DMS53 (cell line): ENCODE measurements at regions not wholly inside any gene's neighbourhood (a gene's known extent, or its start where the extent isn't known, plus 50 kb on each side); places are given as distances from the start of the nearest gene placed in this dataset.

Experiments
- DNase-seq: peaks from one replicate; lab custom pipeline; 2025; lab: John Stamatoyannopoulos, UW

DNA sequence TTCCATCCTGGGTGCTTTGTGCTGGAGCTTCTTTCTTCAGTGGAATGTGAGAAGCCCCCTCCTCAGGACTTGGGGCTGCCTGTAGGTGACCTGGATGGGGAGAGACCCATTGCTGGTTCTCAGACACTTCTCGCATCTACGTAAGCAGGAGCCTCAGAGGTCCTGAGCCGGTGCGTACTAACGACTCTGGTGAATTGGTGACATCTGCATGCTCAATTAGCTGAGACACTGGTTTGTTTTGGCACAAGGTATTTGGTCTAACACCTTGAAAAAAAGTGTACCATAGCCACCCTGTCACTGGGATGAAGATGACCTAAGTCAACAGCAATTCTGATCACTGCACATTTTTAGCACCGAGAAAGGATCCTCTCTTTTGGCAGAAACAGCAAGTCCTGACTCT is 57.7 kb downstream of the LRRC30 start:
- DNase-seq, result no peak

GRCh38 chr18:7290077-7290476 is 59.2 kb downstream of the LRRC30 start:
- DNase-seq, result no peak

- DNase-seq, result no peak
Observed at GRCh38 chr18:7291046-7291445, 60.2 kb downstream of the LRRC30 start.

GRCh38 chr18:7298149-7298548 is 67.3 kb downstream of the LRRC30 start:
- no peak for DNase-seq

DNA sequence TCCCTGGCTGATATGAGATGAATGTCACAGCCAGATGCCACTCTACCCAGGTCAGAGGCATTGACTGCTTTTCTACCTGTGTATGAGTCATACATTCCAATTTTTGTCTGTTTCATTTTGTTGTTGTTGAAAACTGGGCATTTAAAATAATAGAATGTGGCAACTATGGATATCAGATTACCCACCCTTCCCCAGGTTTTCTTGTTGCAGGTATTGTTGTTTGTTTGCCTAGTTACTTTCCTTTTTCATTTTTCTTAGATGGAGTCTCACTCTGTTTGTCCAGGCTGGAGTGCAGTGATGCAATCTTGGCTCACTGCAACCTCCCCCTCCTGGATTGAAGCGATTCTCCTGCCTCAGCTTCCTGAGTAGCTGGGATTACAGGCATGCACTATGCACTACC is 70.2 kb downstream of the LRRC30 start:
- peak; percentile 92 for DNase-seq

DNA sequence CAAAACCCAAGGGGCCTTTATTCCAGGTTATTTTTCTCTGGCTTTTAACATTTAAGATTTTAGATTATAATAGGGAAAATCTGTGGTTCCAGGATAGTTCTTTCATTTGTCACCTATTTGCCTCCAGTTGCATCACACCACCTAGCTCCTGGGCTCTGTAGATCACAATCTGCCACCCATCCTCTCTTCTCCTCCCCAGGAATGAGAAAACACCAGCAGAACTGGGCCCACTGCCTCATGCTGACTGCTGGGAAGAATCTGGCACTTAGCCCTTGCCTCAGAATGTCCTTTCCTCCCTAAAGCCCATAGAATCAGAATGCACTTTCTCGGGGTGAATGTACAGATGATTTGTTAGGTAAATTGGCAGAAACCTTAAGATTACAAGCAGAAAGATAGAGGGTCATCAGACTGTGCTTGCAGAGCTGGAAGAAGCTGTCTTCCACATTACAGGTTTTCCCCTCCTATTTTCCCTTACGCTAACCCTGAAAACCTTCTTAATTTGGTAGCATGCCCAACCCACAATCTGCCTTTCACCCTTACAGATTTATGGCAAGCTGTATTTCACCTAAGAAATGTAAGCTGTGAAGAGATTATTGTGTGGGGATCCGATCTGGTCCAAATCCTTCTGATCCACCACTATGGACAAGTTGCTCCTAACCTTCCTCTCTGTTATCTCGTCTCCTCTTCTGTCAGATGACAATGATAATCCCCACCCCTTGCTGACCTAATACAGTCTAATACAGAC is 72.6 kb downstream of the LRRC30 start:
- no peak for DNase-seq

GRCh38 chr18:7304061-7304370 is 73.1 kb downstream of the LRRC30 start:
- no peak for DNase-seq

DNA sequence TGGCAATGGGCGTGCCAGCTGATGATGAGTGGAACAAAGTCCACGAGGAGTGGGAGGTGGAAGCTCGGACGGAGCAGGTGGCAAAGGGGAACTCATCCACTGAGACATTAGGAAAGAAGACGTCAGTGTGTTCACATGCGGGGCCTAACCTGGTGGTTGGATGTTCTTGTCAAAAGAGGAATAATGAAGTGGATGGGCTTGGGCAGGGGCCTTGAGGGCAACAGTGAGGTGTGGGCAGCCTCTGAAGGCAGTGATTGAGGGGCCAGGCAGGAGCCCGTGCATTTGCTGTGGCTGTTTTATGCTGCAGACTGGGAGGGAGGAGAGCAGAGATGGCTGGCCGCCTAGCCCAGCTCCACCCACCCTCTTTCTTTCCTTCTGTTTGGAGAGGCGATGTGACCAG is 74.5 kb downstream of the LRRC30 start:
- peak; percentile 46 for DNase-seq

- no peak for DNase-seq
Observed at GRCh38 chr18:7307030-7307429, 76.1 kb downstream of the LRRC30 start.

GRCh38 chr18:7307526-7307925 is 76.6 kb downstream of the LRRC30 start:
- no peak for DNase-seq

DNA sequence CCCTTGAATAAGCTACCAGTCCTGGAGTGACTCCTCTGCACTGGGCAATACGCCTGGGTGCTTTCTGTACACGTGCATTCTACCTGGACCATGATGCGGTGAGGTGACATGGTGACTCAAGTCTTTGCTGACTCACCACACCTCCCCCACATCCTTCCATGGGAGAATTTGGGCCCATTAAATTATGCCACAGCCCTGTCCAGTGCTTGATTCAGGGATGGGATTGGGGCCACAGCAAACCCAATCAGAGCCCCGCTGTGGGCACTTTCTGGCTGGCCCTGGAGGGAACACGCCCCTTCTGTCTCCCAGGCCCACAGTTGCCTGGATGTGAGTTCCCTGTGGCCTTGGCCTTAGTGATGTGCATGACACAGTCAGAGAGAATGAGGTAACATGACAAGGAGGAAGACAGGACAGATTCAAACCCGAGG is 86.9 kb downstream of the LRRC30 start:
- DNase-seq, result peak; percentile 81

DNA sequence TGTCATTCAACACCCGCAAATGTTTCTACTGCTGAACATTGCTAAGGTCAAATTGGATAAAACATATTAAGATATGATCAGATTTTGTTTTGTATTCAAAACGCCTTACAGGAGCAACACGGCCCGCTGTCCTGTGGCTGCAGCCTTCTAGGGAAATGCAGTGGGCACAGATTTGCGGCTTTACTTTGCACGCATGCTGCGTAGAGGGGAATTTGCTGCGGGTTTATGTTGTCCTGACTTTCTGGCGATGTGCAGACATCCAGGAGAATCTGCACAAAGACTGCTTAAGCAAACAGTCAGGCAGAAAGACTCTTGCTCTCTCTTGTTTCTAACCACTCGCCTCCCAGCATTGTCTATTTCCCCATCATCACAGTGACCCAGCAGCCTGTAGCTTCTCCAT is 88.3 kb downstream of the LRRC30 start:
- DNase-seq, result no peak

GRCh38 chr18:7321831-7322230 is 90.9 kb downstream of the LRRC30 start:
- no peak for DNase-seq

GRCh38 chr18:7322817-7323485 is 92.1 kb downstream of the LRRC30 start:
- no peak for DNase-seq

GRCh38 chr18:7325126-7325430 is 94.2 kb downstream of the LRRC30 start:
- no peak for DNase-seq

GRCh38 chr18:7329016-7329415 is 98.1 kb downstream of the LRRC30 start:
- DNase-seq, result no peak

GRCh38 chr18:7332452-7332851 is 101.6 kb downstream of the LRRC30 start:
- no peak for DNase-seq

DNA sequence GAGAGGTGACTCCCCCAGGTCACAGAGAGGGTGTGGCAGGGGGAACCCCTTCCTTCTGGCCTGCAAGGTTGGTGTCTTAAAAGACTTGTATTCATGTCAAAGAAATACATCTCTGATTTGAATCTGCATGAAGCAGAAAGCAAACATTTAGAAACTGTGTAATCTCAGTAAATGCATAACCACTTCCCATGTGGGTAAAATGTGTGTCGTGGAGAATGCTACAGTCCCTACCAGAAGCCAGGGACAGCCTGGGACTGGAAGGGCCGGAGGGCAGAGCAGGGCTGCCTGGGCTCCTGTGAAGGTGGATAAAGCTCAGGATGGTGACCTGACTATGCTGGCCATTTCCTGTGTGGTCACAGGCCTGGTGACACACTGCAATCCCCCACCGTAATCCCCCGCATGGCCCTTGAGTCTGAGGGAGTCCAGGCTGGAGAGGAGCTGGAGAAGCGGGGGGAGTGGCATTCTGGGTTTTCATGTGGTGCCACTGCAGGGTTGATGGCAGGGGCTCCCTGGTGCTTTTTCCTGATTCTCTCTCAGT is 102.2 kb downstream of the LRRC30 start:
- no peak for DNase-seq

DNA sequence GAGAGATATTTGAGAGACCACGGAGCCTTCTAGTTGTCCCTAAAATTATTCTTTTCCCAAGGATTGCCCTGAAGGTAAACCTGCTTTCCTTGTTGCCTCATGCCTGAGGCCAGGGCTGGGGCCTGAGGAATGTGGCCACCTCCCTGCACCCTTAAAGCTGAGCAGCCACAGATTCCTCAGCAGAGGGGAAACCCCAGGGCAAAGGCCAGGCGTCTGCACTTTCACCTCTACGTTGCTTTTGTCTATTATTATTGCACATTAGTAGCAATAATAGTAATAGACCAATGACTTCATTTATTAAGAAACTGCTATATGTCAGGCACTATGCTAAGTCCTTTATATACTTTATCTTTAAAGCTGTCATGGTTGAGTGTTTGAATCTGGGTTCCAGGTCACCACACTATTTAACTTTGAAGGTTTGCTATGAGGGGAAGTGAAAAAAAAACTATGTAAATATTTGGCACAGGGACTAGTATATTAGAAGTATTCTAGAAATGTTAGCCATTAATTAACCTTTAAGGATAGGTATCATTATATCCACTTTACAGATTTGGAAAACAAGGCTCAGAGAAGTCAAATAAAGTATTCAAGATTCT is 104.2 kb downstream of the LRRC30 start:
- no peak for DNase-seq

DNA sequence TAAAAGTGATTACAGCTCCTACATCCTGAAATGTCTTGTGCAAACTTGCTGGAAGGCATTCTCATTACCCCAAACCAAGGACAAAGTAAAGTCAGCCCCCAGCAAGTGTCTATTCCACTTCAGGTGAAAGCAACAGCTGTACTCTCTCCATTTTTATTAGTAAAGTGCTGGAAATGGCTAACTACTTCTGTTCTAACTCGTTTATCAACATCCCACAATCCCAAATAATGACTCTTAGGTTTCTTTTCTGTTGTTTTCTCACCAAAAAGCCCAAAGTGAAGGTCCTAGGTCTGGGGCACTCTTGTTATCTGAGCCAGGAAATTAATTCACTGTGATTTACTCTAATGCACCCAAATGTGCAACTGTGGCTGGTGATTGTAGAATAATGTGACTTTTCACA is 105.7 kb downstream of the LRRC30 start:
- no peak for DNase-seq

GRCh38 chr18:7338846-7339245 is 108.0 kb downstream of the LRRC30 start:
- no peak for DNase-seq

DNA sequence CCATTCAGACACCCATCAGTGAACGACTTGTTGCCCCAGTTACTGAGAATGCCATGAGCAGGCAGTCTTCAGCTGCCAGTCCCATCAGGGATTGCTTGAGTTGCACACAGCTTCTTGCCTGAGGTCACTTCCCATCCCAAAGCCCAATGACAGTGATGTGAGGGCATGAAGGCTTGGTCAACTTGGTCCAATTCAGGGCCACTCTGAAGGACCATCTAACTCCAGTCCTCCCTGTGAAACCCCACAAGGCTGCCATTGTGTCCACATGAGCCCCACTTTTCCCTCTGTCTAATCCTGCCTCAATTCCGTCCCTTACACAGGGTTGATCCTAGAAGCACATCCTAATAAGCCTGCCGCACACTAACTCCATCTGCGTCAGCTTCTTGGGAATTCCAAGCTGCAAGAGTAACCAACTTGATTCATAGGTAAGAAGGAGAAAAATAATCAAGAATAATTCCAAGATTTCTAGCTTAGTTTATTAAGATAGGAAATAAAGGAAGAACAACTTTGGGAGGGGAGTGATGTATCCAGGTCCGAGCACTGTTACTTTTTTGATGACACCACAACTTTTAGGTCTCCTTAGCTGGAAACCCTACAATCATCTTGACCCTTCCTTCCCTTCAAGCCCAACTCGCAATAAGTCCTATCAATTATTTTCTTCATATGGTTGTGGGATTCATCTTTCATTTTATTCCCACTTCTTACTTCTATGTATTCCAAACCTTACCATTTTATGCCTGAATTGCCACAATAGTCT is 110.9 kb downstream of the LRRC30 start:
- DNase-seq, result no peak
